GF-D8 (cell line): ENCODE measurements at regions not wholly inside any gene's neighbourhood (a gene's known extent, or its start where the extent isn't known, plus 50 kb on each side); places are given as distances from the start of the nearest gene placed in this dataset.

ENCODE experiments used
- DNase-seq: peaks from one replicate; lab custom pipeline; 2025; lab: John Stamatoyannopoulos, UW

DNA sequence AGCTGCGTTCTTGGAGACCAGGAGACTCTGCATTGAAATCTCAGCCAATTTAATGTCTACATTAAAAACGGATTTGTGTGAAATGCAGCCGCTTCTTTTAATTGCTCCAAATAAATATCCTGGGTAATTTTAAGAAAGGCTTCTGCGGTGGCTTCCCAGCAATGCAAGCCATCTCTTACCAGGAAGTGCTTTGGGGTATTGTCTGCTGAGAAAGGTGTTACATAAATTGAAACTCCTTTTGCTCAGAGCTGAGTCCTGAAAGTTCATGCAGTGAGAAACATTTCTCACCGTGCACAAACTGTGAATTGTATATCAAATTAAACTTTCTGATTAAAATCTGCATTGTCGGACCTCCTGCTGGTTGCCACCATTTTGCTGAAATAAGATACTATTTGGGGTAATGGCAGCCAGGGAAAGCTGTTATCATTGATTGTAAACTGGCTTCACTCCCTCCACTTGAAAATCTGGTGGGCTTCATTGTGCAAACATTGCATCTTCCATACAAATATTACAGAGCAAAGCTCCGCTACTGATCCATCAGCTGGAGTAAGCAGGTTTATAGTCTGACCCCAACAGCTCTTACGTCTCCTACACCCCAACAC is 59.5 kb downstream of the ZIC5 start:
- DNase-seq: no peak

DNA sequence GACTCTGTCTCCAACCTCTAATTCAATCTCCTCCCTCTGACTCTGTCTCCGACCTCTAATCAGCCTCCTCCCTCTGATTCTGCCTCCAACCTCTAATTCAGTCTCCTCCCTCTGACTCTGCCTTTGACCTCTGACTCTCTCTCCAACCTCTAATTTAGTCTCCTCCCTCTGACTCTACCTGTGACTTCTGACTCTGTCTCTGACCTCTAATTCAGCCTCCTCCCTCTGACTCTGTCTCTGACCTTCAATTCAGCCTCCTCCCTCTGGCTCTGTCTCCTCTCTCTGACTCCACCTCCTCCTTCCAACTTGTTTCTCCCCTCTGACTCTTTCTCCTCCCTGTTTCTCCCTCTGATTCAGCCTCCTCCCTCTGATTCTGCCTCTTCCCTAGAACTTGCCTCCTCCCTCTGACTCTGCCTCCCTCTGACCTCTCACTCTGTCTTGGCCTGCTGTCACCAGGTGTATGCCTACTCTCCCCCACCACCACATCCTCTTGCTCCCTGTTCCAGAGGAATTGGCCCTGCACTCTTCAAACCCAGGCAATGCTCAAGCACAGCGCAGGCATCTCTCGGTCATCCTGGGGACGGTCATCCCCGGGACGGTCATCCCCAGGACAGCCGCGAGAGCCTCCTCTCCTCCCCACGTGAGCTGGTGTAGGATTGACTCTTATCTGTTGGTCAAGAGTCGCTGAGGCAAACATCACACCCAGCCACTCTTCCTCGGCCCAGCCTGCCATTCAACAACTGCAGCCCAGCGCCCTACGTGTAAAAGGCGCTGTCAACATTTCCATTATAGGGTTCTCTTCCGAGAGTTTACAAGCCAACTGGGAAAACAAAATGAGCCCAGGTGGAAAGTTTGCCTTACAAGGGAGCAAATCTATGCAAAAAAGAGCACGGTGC is 60.2 kb downstream of the ZIC5 start:
- DNase-seq: no peak

DNA sequence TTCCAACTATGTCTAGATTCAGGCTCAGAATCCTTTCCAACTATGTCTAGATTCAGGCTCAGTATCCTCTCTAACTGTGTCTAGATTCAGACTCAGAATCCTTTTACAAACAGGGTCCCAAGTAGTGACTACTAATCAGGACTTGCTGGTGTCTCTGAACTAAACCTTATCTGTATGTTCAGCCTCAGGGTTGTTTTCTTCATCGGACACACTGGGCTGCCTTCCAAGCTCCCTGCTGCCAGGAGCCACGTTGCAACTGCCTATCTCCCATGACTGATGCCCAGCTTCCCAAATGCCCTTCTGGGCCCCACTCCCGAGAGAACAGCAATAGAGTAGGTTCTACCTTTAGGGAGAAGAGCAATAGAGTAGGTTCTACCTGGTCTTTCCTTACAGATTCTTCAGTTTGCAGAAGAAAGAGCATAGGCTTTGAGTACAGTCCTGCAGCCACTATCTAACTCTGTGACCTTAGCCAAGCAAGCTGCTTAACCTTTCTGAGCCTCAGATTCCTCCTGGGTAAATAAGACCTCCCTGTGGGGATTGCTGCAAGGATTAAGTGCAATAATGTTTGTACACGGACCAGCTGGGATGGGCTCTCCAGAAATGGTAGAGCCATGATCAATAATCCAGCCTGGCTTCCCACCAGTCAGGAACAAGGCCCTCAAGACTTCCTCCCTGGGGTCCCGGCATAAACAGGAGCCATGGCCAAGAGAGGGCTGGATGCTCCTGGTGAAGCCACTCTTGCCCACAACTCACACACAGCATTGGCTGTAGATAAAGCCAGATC is 61.5 kb downstream of the ZIC5 start:
- no peak for DNase-seq

DNA sequence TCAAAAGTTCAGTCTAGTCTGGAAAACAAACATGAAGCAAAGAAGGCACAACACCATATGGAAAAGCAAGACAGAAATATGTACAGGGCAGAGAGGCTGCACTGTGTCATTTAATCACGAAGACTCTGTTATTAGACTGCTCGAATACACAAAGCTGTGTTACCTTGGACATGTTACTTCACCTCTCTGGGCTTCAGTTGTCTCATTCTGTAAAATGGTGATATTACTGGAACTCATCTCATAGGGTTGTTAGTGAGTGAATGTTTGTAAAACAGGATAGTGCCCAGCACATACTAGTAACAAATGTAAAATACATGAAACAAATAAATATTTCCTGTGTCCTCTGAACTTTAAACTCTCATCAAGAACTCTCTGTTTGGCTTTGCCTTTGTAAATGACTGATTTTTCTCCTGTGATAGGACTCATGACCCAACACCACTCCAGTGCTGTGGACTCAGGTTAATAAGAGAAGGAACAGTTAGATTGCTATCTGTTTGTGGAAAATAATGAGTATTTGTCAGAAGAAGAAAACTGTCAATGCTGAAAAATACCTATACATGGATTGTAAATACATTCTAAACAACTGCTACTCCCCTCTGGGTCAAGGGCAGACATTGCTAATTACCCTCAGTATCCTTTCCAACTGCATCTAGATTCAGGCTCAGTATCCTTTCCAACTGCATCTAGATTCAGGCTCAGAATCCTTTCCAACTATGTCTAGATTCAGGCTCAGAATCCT is 62.3 kb downstream of the ZIC5 start:
- DNase-seq: no peak

DNA sequence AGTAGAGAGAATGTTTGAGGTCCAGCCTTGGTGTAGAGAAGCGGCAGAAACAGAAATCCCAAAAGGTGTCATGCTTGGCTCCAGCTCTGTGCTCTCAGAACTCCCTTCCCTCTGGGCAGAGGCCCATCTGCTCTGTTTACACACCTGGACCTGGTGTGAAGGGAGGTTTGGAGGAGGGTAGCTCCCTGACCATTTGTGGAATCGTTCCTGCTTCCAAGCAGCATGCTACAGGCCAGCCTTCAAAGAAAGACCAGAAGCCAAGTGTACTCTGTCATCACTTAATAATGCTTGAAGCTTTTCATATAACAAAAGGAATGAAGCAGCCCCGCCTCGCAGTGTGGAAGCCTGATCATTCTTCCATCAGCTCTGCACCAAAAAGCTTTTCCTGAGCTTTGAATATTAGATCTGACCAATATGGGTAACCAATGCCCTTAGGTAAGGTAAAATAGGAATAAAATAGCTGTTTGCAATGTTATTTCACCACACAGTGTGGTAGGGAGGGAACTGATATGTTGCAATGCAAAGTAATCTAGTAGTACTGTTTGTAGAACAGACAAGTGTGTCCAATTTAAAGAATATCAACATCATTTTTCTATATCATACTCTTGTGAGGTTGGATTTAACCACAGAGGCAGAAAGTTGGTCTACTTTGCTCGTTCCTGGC is 63.3 kb downstream of the ZIC5 start:
- DNase-seq: no peak

DNA sequence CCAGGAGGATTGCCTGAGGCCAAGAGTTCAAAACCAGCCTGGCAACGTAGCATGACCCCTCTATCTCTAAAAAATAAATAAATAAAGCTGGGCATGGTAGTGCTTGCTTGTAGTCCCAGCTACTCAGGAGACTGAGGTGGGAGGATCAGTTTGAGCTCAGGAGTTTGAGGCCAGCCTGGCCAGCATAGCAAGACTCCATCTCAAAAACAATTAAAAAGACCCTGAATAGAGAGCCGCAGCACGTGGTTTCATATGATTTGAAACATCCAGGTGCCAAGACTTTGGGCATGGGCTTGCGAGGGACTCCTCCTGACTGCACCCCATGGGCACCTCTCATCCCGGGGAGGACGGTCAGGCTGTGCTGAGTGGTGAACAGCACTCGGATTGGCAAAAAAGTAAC is 63.9 kb downstream of the ZIC5 start:
- no peak for DNase-seq

DNA sequence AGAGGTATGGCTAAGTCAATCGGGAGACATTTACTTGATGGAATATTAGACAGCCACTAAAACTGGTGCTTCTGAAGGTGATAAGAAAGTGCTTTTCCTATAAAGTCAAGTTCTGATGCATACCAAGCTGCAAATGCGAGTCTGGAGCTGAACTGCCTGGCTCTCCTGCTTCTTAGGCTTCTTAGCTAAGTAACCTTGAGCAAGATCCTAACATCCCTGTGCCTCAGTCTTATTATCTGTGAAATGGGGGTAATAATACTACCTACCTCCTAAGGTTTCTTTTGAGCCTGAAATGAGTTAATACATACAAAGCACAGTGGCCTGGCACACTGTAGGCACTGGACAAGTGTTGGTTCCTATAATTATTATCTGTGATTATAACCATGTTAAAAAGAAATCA is 64.5 kb downstream of the ZIC5 start:
- no peak for DNase-seq

DNA sequence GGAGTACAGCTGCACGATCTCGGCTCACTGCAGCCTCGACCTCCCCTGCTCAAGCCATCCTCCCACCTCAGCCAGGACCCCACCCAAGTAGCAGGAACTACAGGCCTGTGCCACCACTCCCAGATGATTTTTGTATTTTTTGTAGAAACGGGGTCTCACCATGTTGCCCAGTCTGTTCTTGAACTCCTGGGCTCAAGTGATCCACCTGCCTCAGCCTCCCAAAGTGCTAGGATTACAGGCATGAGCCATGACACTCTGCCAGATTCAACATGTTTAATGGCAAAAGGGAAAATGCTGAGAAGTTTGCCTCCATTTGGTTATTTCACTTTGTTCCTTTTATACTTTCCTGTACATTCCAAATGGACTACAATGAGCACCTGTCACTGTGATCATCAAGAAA is 65.8 kb downstream of the ZIC5 start:
- no peak for DNase-seq

DNA sequence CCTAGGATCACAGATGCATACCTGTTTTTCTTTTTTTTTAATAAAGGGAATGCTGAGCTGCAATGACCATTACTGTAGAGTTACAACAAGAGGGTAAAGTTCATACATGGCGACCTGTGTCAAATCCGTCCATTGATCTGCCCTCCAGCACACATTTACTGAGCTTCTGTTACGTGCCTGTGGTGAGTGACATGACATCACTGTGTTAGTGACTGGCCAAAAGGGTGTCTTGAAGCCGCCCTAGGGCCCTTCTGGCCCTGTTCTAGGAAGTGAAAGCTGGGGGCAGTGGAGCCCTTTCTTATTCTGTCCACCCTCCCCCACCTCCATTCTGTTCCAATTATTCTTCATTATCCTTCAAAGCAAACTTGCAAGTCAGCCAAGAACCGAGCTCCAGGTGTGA is 66.3 kb downstream of the ZIC5 start:
- DNase-seq: no peak

DNA sequence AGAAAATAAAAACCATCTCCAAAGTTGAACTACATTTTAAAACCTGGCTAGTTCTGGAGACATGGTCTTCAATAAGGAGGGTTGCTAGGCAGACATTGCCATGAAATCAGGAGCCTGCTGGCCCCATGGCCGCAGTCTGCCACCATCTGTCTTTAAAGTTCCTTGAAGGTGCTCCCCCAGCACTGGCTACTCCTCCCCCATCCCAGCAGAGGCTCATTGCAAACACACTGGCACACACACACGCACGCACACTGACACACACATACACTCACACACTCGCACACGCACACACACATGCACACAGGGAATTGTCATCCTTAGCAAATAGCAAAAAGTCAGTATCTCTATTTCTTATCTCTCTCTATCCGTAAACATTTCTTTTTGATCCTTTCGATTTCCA is 68.4 kb downstream of the ZIC5 start:
- no peak for DNase-seq

DNA sequence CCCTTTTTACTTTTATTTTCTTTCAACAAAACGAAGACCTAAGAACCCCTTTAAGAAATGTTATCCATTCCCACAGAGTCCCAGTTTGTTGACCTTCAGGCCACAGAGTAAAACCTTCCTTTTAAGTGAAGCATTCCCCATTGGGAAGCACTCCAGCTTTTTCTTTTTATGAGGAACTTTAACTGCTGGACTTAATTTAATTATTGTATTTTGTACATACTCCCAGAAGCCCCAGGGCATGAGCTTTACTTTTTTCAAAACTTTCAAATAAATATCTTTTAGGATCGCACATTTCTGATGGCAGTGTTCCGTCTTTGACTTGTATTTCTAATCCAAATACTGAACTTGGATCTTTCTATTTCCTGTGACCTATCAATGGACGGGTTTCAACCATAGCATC is 68.9 kb downstream of the ZIC5 start:
- no peak for DNase-seq

DNA sequence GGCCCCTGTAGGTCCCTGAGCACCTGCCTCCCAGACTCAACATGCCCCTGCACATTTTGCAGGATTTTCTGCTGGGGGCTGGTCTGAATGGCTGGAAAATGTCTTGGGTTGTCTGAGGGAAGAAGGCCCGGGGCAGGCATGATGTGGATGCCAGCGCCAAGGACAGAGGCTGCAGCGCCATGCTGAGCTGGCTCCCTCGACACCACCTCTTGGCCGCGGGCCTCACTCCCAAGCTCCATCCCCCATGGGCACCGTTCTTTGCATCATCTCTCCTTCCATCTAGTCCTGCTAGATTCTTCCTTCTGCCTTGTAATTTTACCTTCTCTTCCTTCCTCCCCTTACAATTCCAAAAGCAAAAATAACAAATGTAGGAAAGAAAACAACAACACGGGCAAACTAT is 70.6 kb downstream of the ZIC5 start:
- DNase-seq: no peak

DNA sequence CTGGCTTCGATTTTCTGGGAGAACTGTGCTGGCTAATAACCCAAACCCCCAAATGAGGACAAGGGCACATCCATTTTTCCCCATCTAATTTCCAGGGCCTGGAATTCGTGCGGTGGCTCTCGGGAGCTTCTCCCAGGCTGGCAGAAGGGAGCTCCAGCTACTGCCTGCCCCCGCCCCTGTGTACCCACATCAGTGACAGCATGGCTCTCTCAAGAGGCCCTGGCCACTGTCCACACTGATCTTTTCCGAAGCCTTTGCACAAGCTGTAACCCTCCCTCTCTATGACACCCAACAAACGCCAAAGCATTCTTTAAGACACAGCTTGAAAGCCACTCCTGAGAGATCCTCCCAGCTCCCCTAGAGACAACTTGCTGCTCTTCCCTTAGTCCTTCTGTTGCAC is 73.1 kb downstream of the ZIC5 start:
- DNase-seq: no peak

DNA sequence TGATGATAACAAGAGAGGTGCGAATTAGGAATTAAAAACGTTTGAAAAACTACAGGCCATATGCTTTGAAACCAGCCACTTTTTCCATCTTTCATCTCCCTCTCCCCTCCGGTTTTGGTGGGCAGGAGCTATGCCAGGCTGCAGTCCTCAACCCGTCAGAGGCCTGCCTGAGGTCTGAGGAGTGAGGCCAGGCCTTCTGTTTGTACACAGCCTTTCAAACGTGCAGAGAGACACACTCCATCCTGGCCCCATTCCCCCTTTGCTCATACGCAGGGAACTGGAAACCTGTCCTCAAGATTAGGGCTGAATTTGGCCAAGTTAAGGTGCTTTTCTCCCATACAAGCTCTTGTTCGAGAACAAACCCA is 74.5 kb downstream of the ZIC5 start:
- DNase-seq: no peak

DNA sequence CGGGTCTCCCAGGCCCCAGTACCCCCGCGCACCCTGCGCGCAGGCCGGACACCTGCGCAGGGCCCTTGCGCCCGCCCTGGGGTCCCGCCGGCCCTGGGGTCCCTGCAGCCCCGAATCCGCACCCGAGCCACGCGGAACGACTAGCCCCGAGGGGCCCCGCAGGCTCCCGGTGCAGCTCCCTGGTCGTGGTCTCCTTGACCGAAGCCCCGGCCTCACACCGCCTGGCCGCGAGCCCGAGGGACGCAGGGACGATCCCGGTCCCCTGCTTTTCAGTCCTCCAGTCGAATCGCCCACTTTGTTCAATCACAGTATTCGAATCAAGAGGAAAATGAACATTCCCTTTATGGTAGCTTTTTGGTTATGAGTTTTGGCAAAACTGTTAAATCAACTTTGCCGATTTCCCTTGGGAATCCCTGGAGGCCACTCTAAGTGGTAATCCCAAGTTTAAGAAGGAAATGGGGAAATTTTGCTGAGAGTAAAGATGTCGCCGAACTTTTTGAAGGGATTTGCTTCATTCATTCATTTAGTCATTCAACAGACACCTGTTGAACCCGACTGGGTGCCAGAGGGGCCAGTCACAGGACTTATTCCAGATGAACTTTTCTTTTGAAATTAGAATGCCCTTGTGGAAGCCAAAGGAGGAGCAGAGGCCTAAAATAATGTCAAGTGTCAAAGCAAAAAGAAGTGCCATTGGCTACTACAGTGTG is 75.0 kb downstream of the ZIC5 start:
- DNase-seq: no peak

DNA sequence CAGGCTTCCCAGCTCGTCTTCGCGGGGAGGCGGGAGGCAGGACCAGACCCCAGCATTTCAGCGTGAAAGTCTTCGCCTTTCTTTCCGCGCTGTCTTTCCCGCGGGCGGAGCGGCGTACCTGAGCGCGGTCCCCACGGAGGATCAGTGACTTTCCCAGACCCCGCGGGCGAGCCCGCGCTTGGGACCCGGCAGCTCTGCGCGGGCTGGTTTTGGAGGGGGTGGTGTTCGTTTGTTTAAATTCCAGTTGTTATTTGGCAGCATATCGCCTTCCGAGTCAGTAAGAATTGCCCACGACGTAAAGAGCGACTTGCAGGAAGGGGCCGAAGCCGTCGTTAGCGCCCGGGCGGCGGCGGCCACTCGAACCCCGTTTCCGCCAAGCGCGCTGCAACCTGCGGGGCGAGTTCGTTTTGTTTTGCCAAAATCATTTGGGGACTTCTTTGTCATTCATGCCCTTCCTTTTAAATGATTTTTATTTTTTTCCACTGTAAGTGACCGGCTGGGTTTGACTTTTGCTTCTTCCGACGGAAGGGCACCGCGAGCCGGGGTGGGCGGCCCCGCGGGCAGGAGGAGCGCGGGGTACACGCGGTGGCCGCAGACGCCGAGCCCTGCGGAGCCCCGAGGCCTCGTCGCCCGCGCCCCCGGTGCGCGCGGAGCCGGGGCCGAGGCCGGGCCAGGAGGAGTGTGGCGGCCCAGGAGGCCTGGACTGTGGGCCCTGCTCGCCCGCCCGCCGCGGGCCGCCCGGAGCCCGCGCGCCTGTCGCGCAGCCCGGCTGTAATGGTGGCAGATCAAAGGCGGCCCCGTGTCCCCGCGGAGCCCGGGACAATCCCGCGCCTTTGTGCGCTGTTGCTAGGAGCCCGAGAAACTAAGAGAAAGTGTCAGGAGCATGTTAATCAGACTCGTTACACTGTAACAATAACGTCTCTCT is 75.9 kb downstream of the ZIC5 start:
- no peak for DNase-seq

DNA sequence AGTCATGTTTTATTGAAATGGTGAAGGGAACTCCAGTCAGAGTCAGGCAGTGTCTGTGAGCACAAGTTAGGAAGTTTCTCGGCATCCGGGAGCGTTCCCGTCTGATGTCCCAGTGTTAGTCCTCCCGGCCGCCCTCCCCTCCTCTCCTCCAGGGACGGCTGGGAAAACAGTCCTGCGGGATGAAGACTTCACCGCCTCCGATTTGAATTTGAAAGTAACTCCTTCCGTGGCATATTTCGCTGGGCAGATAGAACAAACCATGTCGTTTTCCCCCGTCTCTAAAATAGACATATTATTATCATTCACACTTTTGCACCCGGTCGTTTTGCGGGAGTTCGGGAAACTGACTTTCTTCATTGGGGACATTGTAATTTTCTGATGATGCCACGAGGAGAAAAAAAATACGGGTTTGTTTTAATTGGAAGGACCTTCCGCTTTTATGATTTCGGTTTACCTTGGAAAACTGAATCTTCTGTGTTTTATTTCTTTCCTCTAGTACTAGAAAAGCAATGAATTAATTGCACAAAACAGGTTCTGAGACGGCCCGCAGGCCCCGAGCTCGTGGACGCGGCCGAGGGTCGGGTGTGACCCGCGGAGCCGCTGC is 76.6 kb downstream of the ZIC5 start:
- DNase-seq: no peak

DNA sequence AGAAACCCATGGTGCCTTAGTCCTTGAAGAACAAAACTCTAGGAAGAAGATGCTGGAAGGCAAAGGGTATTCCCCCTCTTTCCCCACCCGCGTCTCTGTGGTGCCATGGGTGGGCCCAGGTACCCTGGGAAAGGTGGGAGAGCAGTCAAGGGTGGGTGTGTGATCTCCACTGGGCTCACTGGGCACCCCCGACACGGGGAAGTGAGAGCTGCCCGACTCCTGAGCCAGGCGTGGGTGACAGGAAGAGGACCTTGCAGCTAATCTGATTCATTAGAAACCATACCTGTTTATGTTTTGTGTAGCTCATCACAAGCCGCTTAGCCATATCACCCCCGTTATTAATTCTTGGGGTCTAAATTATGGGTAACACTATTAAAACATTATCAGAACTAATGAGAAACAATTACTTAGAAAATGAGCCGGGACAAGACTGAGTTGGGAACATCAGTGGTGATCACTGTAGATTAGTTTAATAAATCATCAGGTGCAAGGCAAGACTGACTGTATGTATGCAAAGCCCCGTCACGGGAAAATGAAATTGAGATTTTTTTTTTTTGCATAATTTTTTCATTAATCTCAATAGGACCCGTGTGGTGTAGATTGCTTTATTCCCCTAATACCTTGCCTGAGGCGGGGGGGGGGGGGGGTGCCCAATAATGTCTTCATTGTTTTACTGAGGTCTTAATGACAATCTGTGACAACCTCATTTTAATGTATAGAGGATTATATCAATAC is 77.3 kb downstream of the ZIC5 start:
- DNase-seq: no peak

DNA sequence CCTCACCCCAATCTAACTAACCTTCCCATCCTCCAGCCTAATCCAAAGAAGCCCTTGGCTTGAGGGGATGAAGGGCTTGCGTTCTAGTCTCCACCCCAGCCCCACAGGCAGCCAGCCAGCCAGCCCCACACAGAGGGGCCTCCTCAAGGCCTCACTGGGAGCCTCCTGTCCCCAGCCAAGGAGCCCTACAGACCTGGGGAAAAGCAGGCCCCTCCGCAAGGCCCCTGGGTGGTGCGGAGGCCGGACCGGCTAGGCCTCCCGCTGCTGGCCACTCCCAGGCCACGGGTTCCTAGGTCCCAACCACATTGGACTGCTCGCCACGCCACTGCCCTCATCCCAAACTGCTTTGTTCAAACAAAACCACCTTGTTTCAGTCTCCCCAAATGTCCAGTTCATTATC is 78.0 kb downstream of the ZIC5 start:
- DNase-seq: no peak
